NOMO-1 (cell line): ENCODE measurements at regions not wholly inside any gene's neighbourhood (a gene's known extent, or its start where the extent isn't known, plus 50 kb on each side); places are given as distances from the start of the nearest gene placed in this dataset.
"Not testable (repeated sequence)": the region's sequence is repeated elsewhere in the genome, so short reads cannot be mapped to it uniquely, and the experiment has no call there.

Experiments used
- DNase-seq, 2 experiments: peaks; one replicate each; lab custom pipeline; 2025; ENCODE audit not compliant: unreplicated experiment in 2 of 2; lab: John Stamatoyannopoulos, UW

DNA sequence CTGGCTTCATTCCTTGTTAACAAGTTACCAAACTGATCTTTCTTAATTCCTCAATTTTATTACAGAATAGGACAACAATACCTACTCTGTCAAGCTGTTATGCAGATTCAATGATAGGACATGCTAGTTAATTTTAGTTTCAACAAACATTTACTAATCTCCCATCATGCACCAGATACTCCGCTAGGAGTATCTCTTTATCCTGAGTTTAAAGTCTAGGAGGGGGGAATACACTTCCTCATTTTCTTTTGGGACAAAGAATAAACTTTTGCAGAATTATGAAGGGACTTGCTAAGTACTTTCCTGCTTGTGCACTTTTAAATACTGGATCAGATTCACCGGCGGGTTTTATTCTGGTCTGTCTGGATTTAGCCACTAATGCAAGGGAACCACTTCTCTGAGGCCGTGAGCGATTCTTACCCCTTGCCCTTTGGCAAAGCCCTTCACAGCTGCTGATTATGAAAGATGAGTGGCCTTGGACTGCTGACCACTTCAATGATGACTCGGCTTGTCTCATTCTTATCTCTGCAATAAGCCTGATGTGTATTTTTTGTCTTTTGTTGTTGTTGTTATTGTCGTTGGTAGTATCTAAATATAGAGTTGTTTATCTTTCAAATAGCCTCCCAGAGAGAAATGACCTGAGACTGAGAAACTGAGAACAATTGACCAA lies 73.9 kb downstream of the RMI1 start:
- DNase-seq: no peak

DNA sequence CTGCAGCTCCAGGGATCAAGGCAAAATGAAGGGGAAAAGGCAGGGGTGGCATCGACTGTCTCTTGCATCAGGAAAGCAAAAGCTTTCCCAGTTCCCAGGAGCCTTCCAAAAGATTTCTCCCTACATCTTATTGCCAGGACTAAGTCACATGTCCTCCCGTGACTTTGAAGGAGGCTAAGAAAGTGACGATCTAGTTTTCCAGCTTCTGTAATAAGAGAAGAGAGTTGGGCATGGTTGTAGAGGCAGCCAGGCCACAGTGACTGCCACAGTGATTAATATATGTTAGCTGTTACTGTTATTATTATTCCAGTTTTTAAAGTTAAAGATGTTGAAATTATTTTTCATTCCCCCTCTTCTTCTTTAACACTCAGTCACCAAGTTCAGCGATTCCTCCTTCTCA lies 77.1 kb downstream of the RMI1 start:
- DNase-seq: no peak

DNA sequence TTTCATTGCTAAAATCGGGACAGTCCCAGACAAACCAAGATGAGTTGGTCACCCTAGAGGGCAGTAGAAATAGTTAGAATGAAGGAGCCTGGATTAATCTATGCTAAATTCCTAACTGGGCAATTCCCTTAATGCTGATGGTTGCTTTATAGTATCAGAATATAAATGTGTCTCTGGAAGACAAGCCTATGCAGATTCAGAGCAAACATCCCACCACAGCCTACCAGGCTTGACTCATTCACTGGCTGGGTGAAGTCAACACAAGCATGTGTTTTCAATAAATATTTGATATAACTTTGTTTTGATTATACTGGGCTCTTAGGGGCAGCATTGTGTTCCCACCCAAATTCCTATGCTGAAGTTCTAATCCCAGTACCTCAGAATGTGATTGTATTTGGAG lies 79.3 kb downstream of the RMI1 start:
- DNase-seq: no peak

DNA sequence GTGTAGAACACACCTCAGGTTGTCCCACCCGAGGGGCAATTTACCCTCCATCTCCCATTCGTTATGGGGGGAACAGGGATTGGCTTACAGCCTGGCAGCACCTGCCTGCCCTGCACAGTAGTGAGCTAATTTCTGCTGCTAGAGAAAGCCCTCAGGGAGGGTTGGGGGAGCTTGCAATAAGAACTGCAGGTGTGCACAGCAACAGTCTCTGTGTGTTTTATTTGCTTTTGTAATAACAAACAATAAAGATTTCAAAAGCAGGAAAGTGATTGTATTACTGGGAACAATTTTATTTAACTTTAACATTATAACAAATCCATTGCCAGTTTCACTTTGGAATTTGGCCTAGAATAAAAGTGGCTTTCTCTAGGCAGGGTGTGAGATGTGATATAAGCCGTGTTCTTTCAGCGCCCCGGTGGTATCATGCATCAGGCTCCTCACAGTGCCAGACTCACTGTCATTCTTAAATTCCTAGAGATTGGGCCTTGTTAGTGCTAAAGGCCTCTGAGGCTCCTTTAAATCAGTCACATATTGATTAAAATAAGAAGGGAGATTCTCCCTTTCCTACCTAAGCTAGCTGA lies 81.1 kb downstream of the RMI1 start:
- DNase-seq: no peak

DNA sequence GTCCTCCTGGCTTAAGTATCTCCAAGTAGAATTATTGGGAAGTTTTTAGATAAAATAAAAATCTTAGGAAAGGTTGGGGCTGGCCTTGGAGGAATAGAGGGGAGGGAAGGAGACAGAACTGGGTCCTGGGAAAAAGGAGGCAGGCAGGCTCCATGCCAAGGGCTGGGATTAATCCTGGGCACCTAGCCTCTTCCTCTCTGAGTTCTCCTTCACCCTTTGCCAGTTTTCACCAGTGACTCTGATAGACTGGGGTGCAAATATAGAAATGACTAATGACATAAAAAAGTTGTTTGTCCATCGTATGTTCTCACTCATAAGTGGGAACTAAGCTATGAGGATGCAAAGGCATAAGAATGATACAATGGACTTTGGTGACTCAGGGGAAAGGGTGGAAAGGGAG lies 81.9 kb downstream of the RMI1 start:
- no peak for DNase-seq

DNA sequence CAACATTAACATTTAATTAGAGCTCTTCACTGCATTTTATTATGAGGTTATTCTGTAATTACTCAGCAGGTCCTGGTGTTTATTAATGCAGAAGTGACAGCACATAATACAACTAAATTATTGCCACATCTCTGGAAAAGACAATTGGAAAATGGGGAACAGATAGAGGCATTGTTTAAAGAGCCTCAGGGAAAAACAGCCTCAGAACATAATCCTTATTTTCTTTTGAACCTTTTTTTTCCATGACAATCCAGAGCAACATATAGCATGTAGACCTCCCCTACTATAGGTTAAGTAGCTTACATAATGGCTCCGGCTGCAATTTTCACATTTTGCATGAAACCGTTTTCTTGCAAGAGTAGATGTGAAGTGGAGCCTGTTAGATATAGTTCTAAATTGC lies 87.2 kb downstream of the RMI1 start:
- DNase-seq: no peak

DNA sequence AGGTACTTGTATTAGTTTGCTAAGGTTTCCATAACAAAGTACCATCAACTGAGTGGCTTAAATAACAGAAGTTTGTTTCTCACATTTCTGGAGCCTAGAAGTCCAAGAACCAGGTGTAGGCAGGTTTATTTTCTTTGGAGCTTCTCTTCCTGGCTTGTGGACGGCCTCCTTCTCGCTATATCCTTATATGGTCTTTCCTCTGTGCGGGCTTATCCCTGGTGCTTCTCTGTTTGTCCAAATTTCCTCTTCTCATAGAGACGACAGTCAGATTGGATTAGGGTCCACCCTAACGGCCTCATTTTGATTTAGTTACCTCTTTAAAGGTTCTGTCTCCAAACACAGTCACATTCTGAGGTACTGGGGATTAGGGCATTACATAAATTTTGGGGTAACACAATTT lies 88.3 kb downstream of the RMI1 start:
- no peak for DNase-seq

DNA sequence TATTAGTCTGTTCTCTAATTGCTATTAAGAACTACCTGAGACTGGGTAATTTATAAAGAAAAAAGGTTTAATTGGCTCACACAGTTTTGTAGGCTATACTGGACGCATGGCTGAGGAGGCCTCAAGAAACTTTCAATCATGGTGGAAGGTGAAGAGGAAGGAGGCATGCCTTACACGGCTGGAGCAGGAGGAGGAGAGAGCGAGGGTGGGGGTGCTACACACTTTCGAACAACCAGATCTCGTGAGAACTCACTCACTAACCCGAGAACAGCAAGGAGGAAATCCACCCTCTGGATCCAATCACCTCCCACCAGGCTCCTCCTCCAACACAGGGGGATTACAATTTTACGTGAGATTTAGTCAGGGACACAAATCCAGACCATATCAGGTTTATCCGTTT lies 90.0 kb downstream of the RMI1 start:
- no peak for DNase-seq

DNA sequence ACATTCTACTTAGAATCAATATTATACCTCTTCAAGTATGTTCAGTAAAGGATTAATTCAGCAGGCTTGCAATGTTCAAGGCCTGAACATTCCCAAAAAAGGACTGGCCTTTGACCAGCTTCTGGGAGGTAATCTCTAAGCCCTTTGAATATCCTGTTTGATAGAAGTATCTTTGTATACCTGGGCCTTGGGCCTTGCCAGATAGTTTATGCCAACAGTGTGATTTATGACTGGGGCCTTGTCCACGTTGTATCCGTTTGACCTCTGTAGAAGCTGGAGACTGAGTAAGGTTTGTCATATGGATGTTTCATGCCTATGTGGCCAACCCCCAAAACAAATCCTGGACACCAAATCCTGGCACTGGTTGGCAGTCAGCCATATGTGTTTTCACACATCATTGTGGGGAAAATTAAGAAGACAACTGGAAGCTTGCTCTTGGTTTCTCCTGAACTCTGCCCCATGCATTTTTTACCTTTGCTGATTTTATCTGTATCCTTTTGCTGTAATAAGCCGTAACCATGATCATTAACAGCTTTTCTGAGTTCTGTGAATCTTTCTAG lies 92.1 kb downstream of the RMI1 start:
- no peak for DNase-seq

DNA sequence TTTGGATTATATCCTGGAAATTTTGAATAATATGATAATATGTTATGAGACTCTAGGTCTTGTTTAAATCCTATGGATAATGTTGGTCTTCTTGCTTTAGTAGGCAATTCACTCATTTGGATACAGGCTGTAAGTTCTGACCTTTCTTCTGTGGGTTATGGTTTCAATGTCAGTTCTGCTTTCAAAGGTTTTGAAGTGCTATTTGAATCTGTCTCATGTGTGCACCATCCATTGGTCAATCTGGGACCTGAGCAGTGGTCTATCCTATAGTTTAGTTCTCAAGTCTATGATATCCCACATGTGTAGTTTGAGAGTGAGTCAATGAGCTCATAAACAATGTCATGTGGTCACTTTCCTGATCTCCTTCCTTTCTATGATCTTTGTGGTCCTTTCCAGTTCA lies 94.4 kb downstream of the RMI1 start:
- DNase-seq: no peak

DNA sequence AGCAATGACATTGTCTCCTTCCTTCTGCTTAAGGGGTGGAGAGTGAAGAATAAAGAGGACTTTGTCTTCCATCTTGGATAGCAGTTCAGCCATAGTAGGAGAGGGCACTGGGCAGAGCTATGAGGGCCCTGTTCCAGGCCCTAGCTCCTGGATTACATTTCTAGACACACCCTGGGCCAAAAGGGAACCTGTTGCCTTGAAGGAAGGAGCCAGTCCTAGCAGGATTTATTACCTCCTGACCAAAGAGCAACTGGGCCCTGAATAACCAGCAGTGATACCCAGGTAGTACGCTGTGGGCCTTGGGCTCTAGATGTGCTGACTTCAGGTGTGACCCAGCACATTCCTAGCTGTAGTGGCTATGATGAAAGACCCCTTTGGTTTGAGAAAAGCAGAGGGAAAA lies 95.8 kb downstream of the RMI1 start:
- no peak for DNase-seq

DNA sequence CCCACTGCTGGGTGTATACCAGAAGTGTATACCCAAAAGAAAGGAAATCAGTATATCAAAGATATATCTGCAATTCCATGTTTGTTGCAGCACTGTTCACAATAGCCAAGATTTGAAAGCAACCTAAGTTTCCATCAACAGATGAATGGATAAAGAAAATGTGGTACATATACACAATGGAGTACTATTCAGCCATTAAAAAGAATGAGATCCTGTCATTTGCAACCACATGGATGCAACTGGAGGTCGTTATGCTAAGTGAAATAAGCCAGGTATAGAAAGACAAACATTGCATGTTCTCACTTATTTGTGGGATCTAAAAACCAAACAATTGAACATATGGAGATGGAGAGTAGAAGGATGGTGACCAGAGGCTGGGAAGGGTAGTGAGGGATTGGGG lies 97.2 kb downstream of the RMI1 start:
- not testable (repeated sequence) for DNase-seq

DNA sequence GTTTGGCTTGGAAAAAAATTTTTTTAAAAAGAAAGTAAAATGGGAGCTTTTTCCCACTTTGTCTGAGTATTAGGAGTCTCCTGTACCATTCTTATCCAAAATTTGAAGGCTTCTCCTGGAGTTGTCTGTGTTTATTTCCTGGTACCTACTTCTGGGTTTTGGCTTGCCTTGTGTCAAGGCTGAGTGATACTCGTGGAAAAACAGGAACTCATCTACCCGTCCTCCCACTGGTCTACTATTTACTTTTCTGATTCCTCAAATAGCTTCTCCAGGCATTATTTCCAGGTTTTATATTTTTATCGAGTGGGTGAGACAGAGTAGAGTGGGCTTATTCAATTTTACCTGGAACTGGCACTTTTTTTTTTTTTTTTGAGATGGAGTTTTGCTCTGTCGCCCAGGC lies 99.4 kb downstream of the RMI1 start:
- DNase-seq: no peak

DNA sequence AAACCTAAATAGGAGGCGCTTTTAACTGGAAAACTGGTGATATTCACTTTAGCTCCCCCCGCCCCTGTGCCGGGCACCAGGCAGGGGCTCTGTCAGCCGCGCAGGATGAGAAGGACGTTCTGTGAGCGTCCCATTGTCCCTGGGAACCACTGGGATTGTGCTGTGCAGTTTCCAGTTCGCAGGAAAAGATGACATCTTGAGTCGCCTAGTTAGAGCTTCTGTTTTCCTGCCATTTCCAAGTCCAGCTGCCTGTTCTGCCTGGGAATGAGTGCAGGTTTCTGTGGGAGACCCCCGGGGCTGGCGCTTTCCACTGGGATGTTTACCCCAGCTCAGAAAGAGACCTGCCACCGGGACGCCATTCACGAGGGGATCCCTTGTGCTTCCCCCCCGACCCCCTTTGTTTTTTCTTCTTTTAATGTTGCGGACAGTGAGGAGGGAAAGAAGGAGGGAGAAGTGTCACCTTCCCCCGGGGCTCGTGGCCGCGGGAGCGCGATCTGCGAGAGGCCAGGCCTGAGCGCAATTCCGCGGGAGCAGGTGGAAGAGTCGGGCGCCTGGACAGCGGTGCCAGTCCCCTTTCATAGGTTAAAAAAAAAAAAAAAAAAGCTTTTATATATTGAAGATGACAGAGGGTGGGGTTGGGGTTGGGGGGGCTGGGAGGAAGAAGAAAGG lies 121.5 kb downstream of the RMI1 start:
- DNase-seq: no peak

DNA sequence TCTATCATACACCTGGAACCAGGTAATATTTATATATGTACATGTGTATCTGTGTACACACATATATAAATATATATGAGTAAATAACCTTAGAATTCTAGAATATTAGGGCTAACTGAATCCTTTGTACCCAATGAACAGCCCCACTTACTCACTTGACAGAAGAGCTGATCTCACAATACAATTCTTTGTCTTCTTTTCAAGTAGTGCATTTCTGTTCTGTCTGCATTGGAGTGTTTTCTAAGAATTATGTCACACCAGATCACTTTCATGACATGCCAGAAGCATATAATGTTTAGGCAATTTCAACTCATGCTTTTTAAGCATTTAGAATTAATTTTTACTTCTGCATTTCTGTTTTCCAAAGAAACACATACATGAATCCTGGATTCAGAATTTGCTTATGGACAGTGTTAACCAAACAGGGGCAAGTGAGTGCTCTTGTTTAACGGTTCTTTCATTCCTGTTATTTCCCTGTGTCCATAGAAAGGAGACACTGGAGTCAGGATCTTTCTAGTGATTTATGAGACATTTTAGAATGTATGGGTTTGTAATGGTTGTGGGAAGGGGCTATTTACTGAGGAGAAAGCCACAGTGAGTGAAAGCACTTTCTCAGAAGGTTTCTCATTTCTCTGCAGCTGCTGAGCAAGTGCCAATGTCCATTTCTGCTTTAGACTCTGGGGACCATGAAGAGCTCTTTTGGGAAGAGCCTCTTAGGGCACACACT lies 123.2 kb downstream of the RMI1 start:
- no peak for DNase-seq

DNA sequence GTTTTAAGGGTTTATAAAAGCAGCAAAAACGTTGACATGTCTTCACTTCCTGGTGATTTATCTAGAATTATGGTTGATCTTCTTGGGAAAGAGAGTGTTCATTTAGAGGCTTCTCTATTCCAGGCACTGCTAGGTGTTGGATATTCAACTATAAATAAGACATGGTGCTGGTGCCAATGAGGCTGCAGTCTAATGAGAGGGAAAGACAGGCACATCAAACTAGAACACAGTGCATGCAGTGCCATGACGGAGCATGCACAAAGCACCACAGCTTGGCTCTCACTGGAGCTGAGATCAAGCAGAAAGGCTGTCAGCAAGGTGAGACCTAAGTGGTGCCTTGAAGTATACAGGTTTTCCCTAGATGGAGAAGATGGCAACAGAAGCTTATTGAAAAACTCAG lies 126.5 kb downstream of the RMI1 start:
- DNase-seq: no peak

DNA sequence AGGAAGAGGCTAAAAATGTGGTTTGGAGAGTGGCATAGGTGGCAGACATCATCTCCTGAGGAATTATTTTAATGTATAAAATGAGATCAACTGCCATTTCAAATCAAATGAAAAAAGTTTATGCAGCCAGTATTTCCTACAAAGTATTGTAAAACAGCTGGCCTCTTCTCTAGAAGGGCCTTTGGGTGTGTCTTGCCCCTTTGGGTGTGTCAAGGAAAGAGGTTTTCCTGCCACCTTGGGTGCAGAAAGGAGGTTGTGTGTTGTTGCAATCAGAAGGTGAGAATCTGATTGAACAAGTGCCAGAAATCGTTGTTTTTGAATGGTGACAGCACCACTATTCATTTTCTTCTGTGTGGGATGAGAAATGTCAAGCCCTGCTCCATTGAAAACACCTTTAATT lies 127.4 kb downstream of the RMI1 start:
- DNase-seq: no peak

DNA sequence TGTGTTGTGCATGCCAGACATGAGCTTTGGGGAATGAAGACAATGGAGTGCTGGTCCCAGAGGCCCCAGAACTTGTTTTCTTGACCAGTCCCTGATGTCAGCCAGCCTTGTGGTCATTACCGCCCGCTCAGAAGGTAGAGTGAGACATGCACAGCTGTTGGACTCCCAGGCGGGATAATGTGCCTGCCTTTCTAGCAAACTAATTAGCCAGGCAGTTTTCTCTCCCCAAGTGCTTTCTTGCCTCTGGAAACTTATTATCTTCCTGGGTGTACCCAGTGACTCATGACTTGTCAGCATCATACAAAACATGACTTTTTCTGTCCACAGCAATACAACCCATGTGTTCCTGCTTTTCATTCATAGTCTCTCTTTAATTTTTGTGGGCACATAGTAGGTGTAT lies 131.1 kb downstream of the RMI1 start:
- DNase-seq: no peak

DNA sequence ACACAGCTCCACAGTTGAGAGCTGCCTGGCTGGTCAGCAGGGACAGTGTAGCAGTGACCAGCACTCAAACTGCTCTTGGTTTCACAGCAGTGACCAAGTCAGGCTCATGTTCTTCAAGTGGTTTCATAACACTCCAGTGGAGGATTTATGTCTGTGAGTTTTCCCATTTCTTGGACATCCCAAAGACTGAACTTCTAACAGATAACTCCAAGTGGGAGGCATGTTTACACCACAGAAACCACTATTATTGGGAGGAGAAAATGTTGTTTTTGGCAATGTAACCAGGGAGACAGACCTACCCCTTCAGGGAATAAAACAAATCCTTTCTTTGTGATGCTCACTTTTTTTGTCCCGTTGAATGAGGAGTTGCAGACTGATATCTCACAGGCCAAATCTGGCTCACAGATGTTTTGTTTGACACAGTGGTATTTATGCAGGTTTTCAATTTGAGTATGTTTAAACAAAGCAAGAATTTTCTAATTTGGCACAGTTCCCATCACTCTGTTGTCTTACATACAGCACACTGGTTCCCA lies 141.5 kb downstream of the RMI1 start:
- DNase-seq: no peak

DNA sequence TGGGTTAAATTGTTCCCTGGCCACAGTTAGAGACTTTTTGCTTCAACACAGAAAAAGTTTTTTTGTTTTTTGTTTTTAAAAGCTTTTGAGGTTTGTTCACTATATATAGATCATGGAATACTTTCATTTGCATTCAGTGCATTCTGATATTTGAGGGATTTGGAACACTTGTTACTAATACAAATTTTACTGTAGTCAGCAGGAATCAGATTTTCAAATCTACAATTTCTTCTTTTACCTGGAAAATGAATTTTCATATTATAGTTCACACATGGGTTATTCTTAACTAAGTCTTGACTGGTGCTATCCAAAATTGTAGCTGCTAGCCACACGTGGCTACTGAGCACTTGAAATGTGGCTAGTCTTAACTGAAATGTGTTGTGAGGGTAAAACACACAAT lies 142.0 kb downstream of the RMI1 start:
- DNase-seq: no peak

DNA sequence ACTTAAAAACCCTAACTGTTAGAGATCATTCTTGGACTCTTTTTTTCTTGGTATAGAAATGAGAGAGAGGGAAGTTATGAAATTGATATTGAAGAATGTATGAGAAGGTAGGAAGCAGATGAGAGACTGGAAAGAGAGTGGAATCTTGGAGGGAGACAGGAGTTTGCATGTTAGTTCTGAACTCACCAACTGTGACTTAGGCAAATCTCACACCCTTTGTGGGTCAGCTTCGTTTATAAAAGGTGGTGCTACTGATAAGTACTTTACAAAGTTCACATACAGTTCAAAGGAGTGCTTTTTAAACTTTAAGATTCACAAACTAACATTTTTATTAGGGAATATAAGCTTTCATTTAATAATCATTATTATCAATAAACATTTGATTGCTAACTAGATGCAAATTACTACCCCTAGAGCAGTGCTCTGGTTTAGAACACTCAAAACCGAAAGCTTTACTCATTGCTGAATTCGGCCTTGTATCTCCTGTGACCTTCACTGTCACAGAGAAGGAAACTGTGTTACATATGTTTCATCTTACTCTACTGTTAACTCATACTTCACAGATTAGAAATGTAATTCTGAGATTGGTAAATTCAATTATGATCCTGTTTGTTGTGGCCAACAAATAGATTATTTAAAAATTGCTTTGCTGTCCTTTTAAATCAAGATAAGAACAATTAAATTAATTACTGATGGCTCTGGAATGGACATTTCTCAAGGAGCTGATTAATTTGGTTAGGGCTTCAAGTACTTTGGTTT lies 143.2 kb downstream of the RMI1 start:
- no peak for DNase-seq
